ENCODE measurements at regions not wholly inside any gene's neighbourhood (a gene's known extent, or its start where the extent isn't known, plus 50 kb on each side); places are given as distances from the start of the nearest gene placed in this dataset.

DNA sequence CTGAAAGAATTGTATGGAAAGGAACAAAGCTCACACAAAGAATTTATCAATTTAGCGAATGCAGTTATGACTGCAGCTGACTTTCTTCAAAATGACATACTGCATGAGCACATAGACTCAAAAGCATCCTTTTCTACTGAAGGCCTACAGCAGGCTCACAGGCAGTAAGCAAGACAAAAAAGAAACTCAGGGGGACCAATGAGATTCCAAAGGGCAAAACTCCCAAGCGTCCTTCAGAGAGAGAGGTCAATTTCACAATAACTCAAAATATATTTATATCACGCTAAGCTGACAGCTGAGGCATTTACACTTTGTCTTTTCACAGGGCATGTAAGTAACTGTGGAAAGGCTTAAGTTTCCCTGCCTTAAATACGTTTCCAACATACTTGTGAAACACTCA, 427.9 kb upstream of the RASGRP1 start:
- Histone ChIP-seq H3K9ac (ENCODE audit: low read length) (no peak overlapping the region), H3K9me3 (ENCODE audit: insufficient read depth, low read depth, low read length) (no peaks in the 10 kb centered on the region), H3K27me3 (ENCODE audit: insufficient read depth, low read length) (no peaks in the 10 kb centered on the region), H3K4me1 (ENCODE audit: insufficient read depth, low read length) (peaks cover 27% of the 10 kb centered on the region), H3K27ac (ENCODE audit: low read depth, low read length) (no peak overlapping the region), H3K4me3 (ENCODE audit: insufficient read depth, low read depth, low read length) (no peak overlapping the region), H3K36me3 (ENCODE audit: insufficient read depth, low read length) (no peaks in the 10 kb centered on the region), H2AFZ (ENCODE audit: low read depth, low read length) (no peak overlapping the region), H4K20me1 (ENCODE audit: insufficient read depth, low read length) (no peaks in the 10 kb centered on the region), H3K79me2 (ENCODE audit: insufficient read depth, low read length) (no peaks in the 10 kb centered on the region), H3K4me2 (ENCODE audit: low read length) (no peak overlapping the region)
- Mint-ChIP-seq H3K9me3 (ENCODE audit: unreplicated experiment) (peaks cover 2% of the 10 kb centered on the region), H3K36me3 (ENCODE audit: low read depth, unreplicated experiment) (no peaks in the 10 kb centered on the region), H3K27me3 (ENCODE audit: low read depth, unreplicated experiment) (no peaks in the 10 kb centered on the region), H3K4me3 (ENCODE audit: unreplicated experiment) (no peak overlapping the region), H3K27ac (ENCODE audit: unreplicated experiment) (no peak overlapping the region), H3K4me1 (ENCODE audit: low read depth, unreplicated experiment) (peaks cover 34% of the 10 kb centered on the region)
- no peak for FAIRE-seq
- no peak for DNase-seq (ENCODE audit: low read depth)
- TF ChIP-seq, protein P1, sequence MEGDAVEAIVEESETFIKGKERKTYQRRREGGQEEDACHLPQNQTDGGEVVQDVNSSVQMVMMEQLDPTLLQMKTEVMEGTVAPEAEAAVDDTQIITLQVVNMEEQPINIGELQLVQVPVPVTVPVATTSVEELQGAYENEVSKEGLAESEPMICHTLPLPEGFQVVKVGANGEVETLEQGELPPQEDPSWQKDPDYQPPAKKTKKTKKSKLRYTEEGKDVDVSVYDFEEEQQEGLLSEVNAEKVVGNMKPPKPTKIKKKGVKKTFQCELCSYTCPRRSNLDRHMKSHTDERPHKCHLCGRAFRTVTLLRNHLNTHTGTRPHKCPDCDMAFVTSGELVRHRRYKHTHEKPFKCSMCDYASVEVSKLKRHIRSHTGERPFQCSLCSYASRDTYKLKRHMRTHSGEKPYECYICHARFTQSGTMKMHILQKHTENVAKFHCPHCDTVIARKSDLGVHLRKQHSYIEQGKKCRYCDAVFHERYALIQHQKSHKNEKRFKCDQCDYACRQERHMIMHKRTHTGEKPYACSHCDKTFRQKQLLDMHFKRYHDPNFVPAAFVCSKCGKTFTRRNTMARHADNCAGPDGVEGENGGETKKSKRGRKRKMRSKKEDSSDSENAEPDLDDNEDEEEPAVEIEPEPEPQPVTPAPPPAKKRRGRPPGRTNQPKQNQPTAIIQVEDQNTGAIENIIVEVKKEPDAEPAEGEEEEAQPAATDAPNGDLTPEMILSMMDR (IDR thresholded peaks at IDR 0.05; ENCODE audit: insufficient read depth, low read depth, low read length) = no peak
- no peak for TF ChIP-seq EZH2 (IDR thresholded peaks at IDR 0.05; ENCODE audit: insufficient read depth, low read length)

DNA sequence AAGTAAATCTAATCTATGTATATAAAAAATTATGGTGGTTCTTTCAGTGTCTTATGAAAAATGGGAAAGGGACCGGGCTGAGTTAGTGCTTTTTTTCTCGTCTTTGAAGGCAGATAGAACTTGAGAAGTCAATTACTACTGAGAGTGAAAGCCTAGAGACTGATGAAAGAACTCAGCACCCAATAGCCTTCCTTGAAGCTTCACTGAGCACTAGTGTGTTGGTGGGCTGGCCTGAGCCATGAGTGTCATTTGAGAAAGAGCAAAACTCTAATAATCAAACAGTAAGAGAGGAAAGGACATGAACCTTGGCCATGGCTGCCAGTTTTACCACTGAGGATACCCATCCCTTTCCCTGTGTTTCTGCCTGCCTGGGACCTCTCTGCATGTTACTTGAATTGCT, 428.3 kb upstream of the RASGRP1 start:
- Mint-ChIP-seq H3K27ac (ENCODE audit: unreplicated experiment) (no peak overlapping the region), H3K36me3 (ENCODE audit: low read depth, unreplicated experiment) (no peaks in the 10 kb centered on the region), H3K9me3 (ENCODE audit: unreplicated experiment) (peaks cover 2% of the 10 kb centered on the region), H3K4me1 (ENCODE audit: low read depth, unreplicated experiment) (peaks cover 34% of the 10 kb centered on the region), H3K4me3 (ENCODE audit: unreplicated experiment) (no peak overlapping the region), H3K27me3 (ENCODE audit: low read depth, unreplicated experiment) (no peaks in the 10 kb centered on the region)
- H3K4me1 ChIP-seq (ENCODE audit: insufficient read depth, low read length) = peaks cover 27% of the 10 kb centered on the region
- H3K27me3 ChIP-seq (ENCODE audit: insufficient read depth, low read length) = no peaks in the 10 kb centered on the region
- no peak for TF ChIP-seq EZH2 (IDR thresholded peaks at IDR 0.05; ENCODE audit: insufficient read depth, low read length)
- TF ChIP-seq, protein P1 (IDR thresholded peaks at IDR 0.05; ENCODE audit: insufficient read depth, low read depth, low read length) = no peak
- H3K4me3 ChIP-seq (ENCODE audit: insufficient read depth, low read depth, low read length) = no peak overlapping the region
- FAIRE-seq (no peak), DNase-seq (ENCODE audit: low read depth) (no peak)
- H3K36me3 ChIP-seq (ENCODE audit: insufficient read depth, low read length) = no peaks in the 10 kb centered on the region
- no peaks in the 10 kb centered on the region for H3K9me3 ChIP-seq (ENCODE audit: insufficient read depth, low read depth, low read length)
- H3K4me2 ChIP-seq (ENCODE audit: low read length) = no peak overlapping the region
- no peak overlapping the region for H3K27ac ChIP-seq (ENCODE audit: low read depth, low read length)
- no peaks in the 10 kb centered on the region for H4K20me1 ChIP-seq (ENCODE audit: insufficient read depth, low read length)
- no peak overlapping the region for H2AFZ ChIP-seq (ENCODE audit: low read depth, low read length)
- no peaks in the 10 kb centered on the region for H3K79me2 ChIP-seq (ENCODE audit: insufficient read depth, low read length)
- no peak overlapping the region for H3K9ac ChIP-seq (ENCODE audit: low read length)

DNA sequence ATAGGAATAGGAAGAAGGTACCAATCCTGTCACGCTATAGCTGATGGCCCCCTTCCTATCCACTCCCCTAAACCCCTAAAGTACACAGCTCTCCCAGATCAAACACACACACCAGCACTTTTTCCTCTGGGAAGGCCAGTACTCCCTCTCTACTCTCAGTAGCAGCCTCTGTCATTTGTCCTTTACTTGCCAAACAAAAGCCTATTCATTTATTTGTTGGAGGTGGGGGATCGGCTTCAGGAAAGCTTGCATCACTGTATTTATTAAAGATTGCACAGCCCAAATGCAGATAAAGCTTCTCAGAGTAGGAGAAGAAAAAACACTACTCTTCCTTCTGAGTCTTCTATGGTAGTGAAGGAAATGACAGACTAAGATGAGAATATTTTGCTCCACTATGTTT, 429.7 kb upstream of the RASGRP1 start:
- Mint-ChIP-seq H3K36me3 (ENCODE audit: low read depth, unreplicated experiment) (no peaks in the 10 kb centered on the region), H3K27me3 (ENCODE audit: low read depth, unreplicated experiment) (no peaks in the 10 kb centered on the region), H3K4me3 (ENCODE audit: unreplicated experiment) (no peak overlapping the region), H3K9me3 (ENCODE audit: unreplicated experiment) (no peaks in the 10 kb centered on the region), H3K4me1 (ENCODE audit: low read depth, unreplicated experiment) (peaks cover 34% of the 10 kb centered on the region), H3K27ac (ENCODE audit: unreplicated experiment) (no peak overlapping the region)
- DNase-seq (ENCODE audit: low read depth) (no peak), FAIRE-seq (no peak)
- peaks cover 27% of the 10 kb centered on the region for H3K4me1 ChIP-seq (ENCODE audit: insufficient read depth, low read length)
- no peak overlapping the region for H2AFZ ChIP-seq (ENCODE audit: low read depth, low read length)
- TF ChIP-seq, protein P1 (IDR thresholded peaks at IDR 0.05; ENCODE audit: insufficient read depth, low read depth, low read length) = no peak
- TF ChIP-seq EZH2 (IDR thresholded peaks at IDR 0.05; ENCODE audit: insufficient read depth, low read length) = no peak
- no peak overlapping the region for H3K27ac ChIP-seq (ENCODE audit: low read depth, low read length)
- no peak overlapping the region for H3K4me2 ChIP-seq (ENCODE audit: low read length)
- no peak overlapping the region for H3K9ac ChIP-seq (ENCODE audit: low read length)
- H3K36me3 ChIP-seq (ENCODE audit: insufficient read depth, low read length) = no peaks in the 10 kb centered on the region
- no peaks in the 10 kb centered on the region for H3K27me3 ChIP-seq (ENCODE audit: insufficient read depth, low read length)
- no peaks in the 10 kb centered on the region for H3K9me3 ChIP-seq (ENCODE audit: insufficient read depth, low read depth, low read length)
- no peaks in the 10 kb centered on the region for H4K20me1 ChIP-seq (ENCODE audit: insufficient read depth, low read length)
- H3K4me3 ChIP-seq (ENCODE audit: insufficient read depth, low read depth, low read length) = no peak overlapping the region
- no peaks in the 10 kb centered on the region for H3K79me2 ChIP-seq (ENCODE audit: insufficient read depth, low read length)
